B cell (primary cell): ENCODE measurements at regions not wholly inside any gene's neighbourhood (a gene's known extent, or its start where the extent isn't known, plus 50 kb on each side); places are given as distances from the start of the nearest gene placed in this dataset.

ENCODE experiments used
- ATAC-seq: fragments of 200-7000 bp; cut with Tn5 transposase; one replicate; pipeline ENCODE4 v1.10.0; 2021; ENCODE audit warnings: low read depth, mild to moderate bottlenecking, moderate number of reproducible peaks, moderate library complexity
- CTCF ChIA-PET: fragments of 350-600 bp; sonication (Branson Sonifier 250); formaldehyde crosslinking; loops from one replicate; lab custom pipeline; 2021; ENCODE audit warnings: antibody characterized with exemption, inconsistent platforms; lab: Charles Lee
- POLR2A ChIA-PET: fragments of 350-600 bp; sonication (Branson Sonifier 250); formaldehyde crosslinking; loops from one replicate; lab custom pipeline; 2021; ENCODE audit warnings: antibody characterized with exemption; lab: Charles Lee
- DNase-seq: peaks from one replicate; pipeline ENCODE4 v3.0.0; 2013
- H2AFZ ChIP-seq: 2 replicates; pipeline ENCODE4 v1.6.1; 2012; ENCODE audit warnings: mild to moderate bottlenecking, low read depth, low read length; ENCODE audit not compliant: insufficient read depth, poor library complexity, severe bottlenecking
- H3K27ac ChIP-seq, 2 donors: 1 replicate in 1 of 2; 2 replicates in 1 of 2; pipeline ENCODE4 v1.5.1; 2012 to 2013; ENCODE audit warnings: low read length in 2 of 2, mild to moderate bottlenecking in 2 of 2, moderate library complexity in 1 of 2
- H3K27me3 ChIP-seq, 4 experiments: fragments of 200-600 bp in 1 of 4; sonication (generic) in 1 of 4; replicated peaks in 1 of 4; 1 replicate in 2 of 4; 2 replicates in 2 of 4; pipeline versions ENCODE4 v1.6.1 to v1.7.0; 2013 to 2016; ENCODE audit warnings: low read length in 3 of 4, mild to moderate bottlenecking in 2 of 4, mixed read lengths in 1 of 4, moderate library complexity in 1 of 4; ENCODE audit not compliant: insufficient read depth in 4 of 4, control insufficient read depth in 3 of 4; ENCODE audit errors: control extremely low read depth in 1 of 4
- H3K36me3 ChIP-seq, 2 experiments: replicated peaks in 1 of 2; 1 replicate in 1 of 2; 2 replicates in 1 of 2; pipeline versions ENCODE4 v1.6.1 to v1.7.1; 2013; ENCODE audit warnings: low read length in 1 of 2; ENCODE audit not compliant: insufficient read depth in 2 of 2, control insufficient read depth in 1 of 2; ENCODE audit errors: control extremely low read depth in 1 of 2, extremely low read depth in 1 of 2
- H3K4me1 ChIP-seq, 2 donors: fragments of 200-600 bp in 1 of 2; sonication (generic) in 1 of 2; 1 replicate in 1 of 2; 2 replicates in 1 of 2; pipeline versions ENCODE4 v1.5.1 to v1.6.1; 2013 to 2017; ENCODE audit warnings: low read length in 2 of 2; ENCODE audit not compliant: control insufficient read depth in 2 of 2, insufficient read depth in 2 of 2
- H3K4me2 ChIP-seq: replicated peaks from 2 replicates; pipeline ENCODE3; 2012; ENCODE audit warnings: mild to moderate bottlenecking, low read depth, low read length; ENCODE audit not compliant: poor library complexity, severe bottlenecking
- H3K4me3 ChIP-seq, 5 experiments: fragments of 200-600 bp in 1 of 5; sonication (generic) in 1 of 5; 1 replicate in 3 of 5; 2 replicates in 2 of 5; pipeline versions ENCODE4 v1.5.1 to v1.7.0; 2011 to 2016; ENCODE audit warnings: low read length in 4 of 5, mild to moderate bottlenecking in 4 of 5, low read depth in 2 of 5, control low read depth in 1 of 5, moderate library complexity in 1 of 5; ENCODE audit not compliant: insufficient read depth in 1 of 5; ENCODE audit errors: control extremely low read depth in 1 of 5, extremely low read depth in 1 of 5
- H3K79me2 ChIP-seq: fragments of 200-600 bp; sonication (generic); one replicate; pipeline ENCODE4 v1.6.0; 2016; ENCODE audit warnings: low read length; ENCODE audit not compliant: control insufficient read depth, insufficient read depth
- H3K9ac ChIP-seq: fragments of 200-600 bp; sonication (generic); 2 replicates; pipeline ENCODE4 v1.6.1; 2017; ENCODE audit warnings: mild to moderate bottlenecking, low read length, moderate library complexity
- H3K9me3 ChIP-seq, 3 donors: one replicate each; pipeline versions ENCODE4 v1.6.1 to v1.7.1; 2013; ENCODE audit warnings: low read length in 2 of 3; ENCODE audit not compliant: control insufficient read depth in 2 of 3, insufficient read depth in 1 of 3; ENCODE audit errors: control extremely low read depth in 1 of 3
- H4K20me1 ChIP-seq: 2 replicates; pipeline ENCODE4 v1.6.0; 2012; ENCODE audit warnings: mild to moderate bottlenecking, low read length; ENCODE audit not compliant: insufficient read depth, control insufficient read depth, poor library complexity, severe bottlenecking
- H3K27ac Mint-ChIP-seq: one replicate; pipeline ENCODE4 v1.8.0; 2021; ENCODE audit warnings: mixed read lengths
- H3K27me3 Mint-ChIP-seq: one replicate; pipeline ENCODE4 v1.8.0; 2021; ENCODE audit warnings: mixed read lengths
- H3K4me1 Mint-ChIP-seq: one replicate; pipeline ENCODE4 v1.8.0; 2021; ENCODE audit warnings: mixed read lengths
- H3K4me3 Mint-ChIP-seq: one replicate; pipeline ENCODE4 v1.8.0; 2021; ENCODE audit warnings: mixed read lengths
- H3K9me3 Mint-ChIP-seq: one replicate; pipeline ENCODE4 v1.8.0; 2022; ENCODE audit warnings: mixed read lengths; ENCODE audit not compliant: insufficient read depth
- EZH2 ChIP-seq: IDR thresholded peaks from 2 replicates; pipeline ENCODE4 v1.6.1; 2012; ENCODE audit warnings: borderline replicate concordance, low read depth, mild to moderate bottlenecking, moderate library complexity, low read length; ENCODE audit not compliant: insufficient read depth, poor library complexity, severe bottlenecking
- WGBS: methylation state at CpG from one replicate; pipeline ENCODE4 v1.1.5; 2013; ENCODE audit warnings: missing lambda C conversion rate; ENCODE audit not compliant: insufficient coverage; 5-methylcytosine and 5-hydroxymethylcytosine counted together
- intact Hi-C: fragments of 100-400 bp; cut with micrococcal nuclease; formaldehyde crosslinking; loops from one replicate; pipeline ENCODE4 v1.10.0; 2022
- TF ChIP-seq, protein P1 (sequence below): fragments of 200-600 bp; IDR thresholded peaks from one replicate; pipeline ENCODE4 v1.8.0; 2022; ENCODE audit warnings: antibody characterized with exemption, mild to moderate bottlenecking

DNA sequence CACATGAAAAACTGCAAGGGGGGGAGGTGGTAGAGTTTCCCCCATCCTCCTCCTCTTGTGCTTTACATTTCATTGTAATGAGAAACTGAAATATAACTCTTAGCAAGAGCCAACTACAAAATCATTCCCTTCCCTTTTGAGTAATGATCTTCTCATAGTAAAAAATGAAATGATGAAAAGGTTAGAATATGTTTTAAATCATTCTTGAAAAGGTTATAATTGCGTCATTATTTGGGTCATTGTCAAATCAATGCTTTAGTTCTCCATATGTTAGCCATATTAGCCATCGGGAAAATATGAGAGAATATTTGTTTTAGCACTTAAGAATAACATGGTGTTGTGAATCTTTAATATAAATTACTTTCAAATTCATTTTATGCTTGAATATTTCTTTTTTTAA is 1185.0 kb upstream of the CDH18 start:
- Histone ChIP-seq H3K27ac (no peak overlapping the region), H3K27me3 (no peaks in the 10 kb centered on the region), H3K4me1 (no peaks in the 10 kb centered on the region), H4K20me1 (no peaks in the 10 kb centered on the region), H3K9ac (no peak overlapping the region), H2AFZ (no peak overlapping the region), H3K4me2 (no peak overlapping the region), H3K9me3 (no peaks in the 10 kb centered on the region), H3K36me3 (no peaks in the 10 kb centered on the region), H3K79me2 (no peaks in the 10 kb centered on the region), H3K4me3 (no peak overlapping the region)
- DNase-seq (no peak), ATAC-seq (no peak)
- Mint-ChIP-seq H3K4me1 (no peaks in the 10 kb centered on the region), H3K27ac (no peak overlapping the region), H3K27me3 (no peaks in the 10 kb centered on the region), H3K9me3 (no peaks in the 10 kb centered on the region), H3K4me3 (no peak overlapping the region)
- WGBS: no CpG with 5 or more reads among the region's 2 CpGs
- ChIA-PET POLR2A (no interaction called here), CTCF (no interaction called here)
- intact Hi-C loops: no loop called here
- TF ChIP-seq, protein P1, sequence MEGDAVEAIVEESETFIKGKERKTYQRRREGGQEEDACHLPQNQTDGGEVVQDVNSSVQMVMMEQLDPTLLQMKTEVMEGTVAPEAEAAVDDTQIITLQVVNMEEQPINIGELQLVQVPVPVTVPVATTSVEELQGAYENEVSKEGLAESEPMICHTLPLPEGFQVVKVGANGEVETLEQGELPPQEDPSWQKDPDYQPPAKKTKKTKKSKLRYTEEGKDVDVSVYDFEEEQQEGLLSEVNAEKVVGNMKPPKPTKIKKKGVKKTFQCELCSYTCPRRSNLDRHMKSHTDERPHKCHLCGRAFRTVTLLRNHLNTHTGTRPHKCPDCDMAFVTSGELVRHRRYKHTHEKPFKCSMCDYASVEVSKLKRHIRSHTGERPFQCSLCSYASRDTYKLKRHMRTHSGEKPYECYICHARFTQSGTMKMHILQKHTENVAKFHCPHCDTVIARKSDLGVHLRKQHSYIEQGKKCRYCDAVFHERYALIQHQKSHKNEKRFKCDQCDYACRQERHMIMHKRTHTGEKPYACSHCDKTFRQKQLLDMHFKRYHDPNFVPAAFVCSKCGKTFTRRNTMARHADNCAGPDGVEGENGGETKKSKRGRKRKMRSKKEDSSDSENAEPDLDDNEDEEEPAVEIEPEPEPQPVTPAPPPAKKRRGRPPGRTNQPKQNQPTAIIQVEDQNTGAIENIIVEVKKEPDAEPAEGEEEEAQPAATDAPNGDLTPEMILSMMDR: no peak
- TF ChIP-seq EZH2: no peak

DNA sequence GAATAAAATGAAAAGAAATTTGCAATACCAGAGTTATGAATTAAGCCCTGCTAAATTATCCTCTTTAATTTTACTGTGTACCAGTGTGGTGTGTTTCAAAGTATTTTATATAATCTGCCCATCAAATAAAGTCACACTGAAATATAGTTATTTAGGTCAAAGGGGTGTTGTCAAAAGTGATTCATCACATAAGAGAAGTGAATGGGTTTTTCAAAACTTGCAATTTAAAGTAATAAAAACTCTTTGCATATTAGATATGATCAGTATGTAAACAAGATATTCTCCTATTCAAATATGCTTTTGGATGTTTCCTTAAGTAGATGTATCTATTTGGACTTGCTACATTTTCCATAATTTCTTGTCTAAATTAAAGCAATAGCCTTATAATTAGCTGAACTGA is 1183.0 kb upstream of the CDH18 start:
- no peaks in the 10 kb centered on the region for H3K9me3 ChIP-seq
- no peak overlapping the region for H3K4me3 ChIP-seq
- TF ChIP-seq EZH2: no peak
- TF ChIP-seq, protein P1: no peak
- H3K36me3 ChIP-seq: no peaks in the 10 kb centered on the region
- Mint-ChIP-seq H3K27ac (no peak overlapping the region), H3K4me3 (no peak overlapping the region), H3K9me3 (no peaks in the 10 kb centered on the region), H3K27me3 (no peaks in the 10 kb centered on the region), H3K4me1 (no peaks in the 10 kb centered on the region)
- ChIA-PET POLR2A (no interaction called here), CTCF (no interaction called here)
- no peak overlapping the region for H3K27ac ChIP-seq
- no peaks in the 10 kb centered on the region for H3K27me3 ChIP-seq
- H4K20me1 ChIP-seq: no peaks in the 10 kb centered on the region
- H3K79me2 ChIP-seq: no peaks in the 10 kb centered on the region
- no peak overlapping the region for H3K9ac ChIP-seq
- H3K4me2 ChIP-seq: no peak overlapping the region
- no peak overlapping the region for H2AFZ ChIP-seq
- no peaks in the 10 kb centered on the region for H3K4me1 ChIP-seq
- DNase-seq: no peak
- intact Hi-C loops: no loop called here
- no peak for ATAC-seq
